ENCODE measurements at regions not wholly inside any gene's neighbourhood (a gene's known extent, or its start where the extent isn't known, plus 50 kb on each side); places are given as distances from the start of the nearest gene placed in this dataset.

GRCh38 chr7:98727146-98727709 is 110.1 kb downstream of the NPTX2 start:
- Histone ChIP-seq H3K9me3 (ENCODE audit: low read depth, low read length, poor library complexity, severe bottlenecking) (no peaks in the 10 kb centered on the region), H3K36me3 (ENCODE audit: insufficient read depth, low read length, poor library complexity, severe bottlenecking) (no peaks in the 10 kb centered on the region), H3K27me3 (replicated peaks; ENCODE audit: insufficient read depth, low read depth, low read length, poor library complexity) (peaks cover 16% of the 10 kb centered on the region), H3K27ac (ENCODE audit: low read depth, low read length, poor library complexity, severe bottlenecking) (no peak overlapping the region), H3K4me1 (ENCODE audit: insufficient read depth, low read length, poor library complexity, severe bottlenecking) (no peaks in the 10 kb centered on the region), H3K4me3 (ENCODE audit: low read depth, low read length, poor library complexity, severe bottlenecking) (no peak overlapping the region)
- POLR2A ChIA-PET (ENCODE audit: low non-redundant PET) = no interaction called here
- intact Hi-C loops (cut with micrococcal nuclease; ENCODE audit: unreplicated experiment) = no loop called here
- BruUV-seq (replicated peaks) = no TSS peak
- CTCF ChIA-PET = no interaction called here
- TF ChIP-seq EZH2 (IDR thresholded peaks at IDR 0.05; ENCODE audit: borderline replicate concordance, low read depth, low read length, poor library complexity, severe bottlenecking) = no peak
- no peak for TF ChIP-seq CTCF (conservative IDR thresholded peaks at IDR 0.05; ENCODE audit: low read depth, low read length)
- no peak for DNase-seq (ENCODE audit: low spot score)

GRCh38 chr7:98728555-98728954 is 111.5 kb downstream of the NPTX2 start:
- DNase-seq (ENCODE audit: low spot score) = no peak
- H3K36me3 ChIP-seq (ENCODE audit: insufficient read depth, low read length, poor library complexity, severe bottlenecking) = no peaks in the 10 kb centered on the region
- H3K4me1 ChIP-seq (ENCODE audit: insufficient read depth, low read length, poor library complexity, severe bottlenecking) = no peaks in the 10 kb centered on the region
- CTCF ChIA-PET = interaction anchor here (0.6 kb wide), 1 partner anchor 17 kb away, joined by 7 read pairs; no protein-coding TSS in a partner anchor
- no peaks in the 10 kb centered on the region for H3K9me3 ChIP-seq (ENCODE audit: low read depth, low read length, poor library complexity, severe bottlenecking)
- no peak overlapping the region for H3K4me3 ChIP-seq (ENCODE audit: low read depth, low read length, poor library complexity, severe bottlenecking)
- TF ChIP-seq CTCF (conservative IDR thresholded peaks at IDR 0.05; ENCODE audit: low read depth, low read length) (no peak), EZH2 (IDR thresholded peaks at IDR 0.05; ENCODE audit: borderline replicate concordance, low read depth, low read length, poor library complexity, severe bottlenecking) (no peak)
- BruUV-seq (replicated peaks) = no TSS peak
- POLR2A ChIA-PET (ENCODE audit: low non-redundant PET) = no interaction called here
- no peak overlapping the region for H3K27ac ChIP-seq (ENCODE audit: low read depth, low read length, poor library complexity, severe bottlenecking)
- intact Hi-C loops (cut with micrococcal nuclease; ENCODE audit: unreplicated experiment) = no loop called here
- peaks cover 16% of the 10 kb centered on the region for H3K27me3 ChIP-seq (replicated peaks; ENCODE audit: insufficient read depth, low read depth, low read length, poor library complexity)

- no peak for DNase-seq (ENCODE audit: low spot score)
- Histone ChIP-seq H3K27me3 (replicated peaks; ENCODE audit: insufficient read depth, low read depth, low read length, poor library complexity) (peaks cover 16% of the 10 kb centered on the region), H3K27ac (ENCODE audit: low read depth, low read length, poor library complexity, severe bottlenecking) (no peak overlapping the region), H3K4me3 (ENCODE audit: low read depth, low read length, poor library complexity, severe bottlenecking) (no peak overlapping the region), H3K9me3 (ENCODE audit: low read depth, low read length, poor library complexity, severe bottlenecking) (no peaks in the 10 kb centered on the region), H3K4me1 (ENCODE audit: insufficient read depth, low read length, poor library complexity, severe bottlenecking) (no peaks in the 10 kb centered on the region), H3K36me3 (ENCODE audit: insufficient read depth, low read length, poor library complexity, severe bottlenecking) (no peaks in the 10 kb centered on the region)
- POLR2A ChIA-PET (ENCODE audit: low non-redundant PET) = no interaction called here
- TF ChIP-seq EZH2 (IDR thresholded peaks at IDR 0.05; ENCODE audit: borderline replicate concordance, low read depth, low read length, poor library complexity, severe bottlenecking) = no peak
- TF ChIP-seq CTCF (conservative IDR thresholded peaks at IDR 0.05; ENCODE audit: low read depth, low read length) = no peak
- no TSS peak for BruUV-seq (replicated peaks)
- intact Hi-C loops (cut with micrococcal nuclease; ENCODE audit: unreplicated experiment) = no loop called here
- CTCF ChIA-PET = no interaction called here
Observed at GRCh38 chr7:98729121-98729520, 112.0 kb downstream of the NPTX2 start.

Data from A673 (cell line).